ENCODE measurements at regions not wholly inside any gene's neighbourhood (a gene's known extent, or its start where the extent isn't known, plus 50 kb on each side); places are given as distances from the start of the nearest gene placed in this dataset.

GRCh38 chr3:87503900-87504498, 227.6 kb upstream of the POU1F1 start:
- TF ChIP-seq CTCF (conservative IDR thresholded peaks at IDR 0.05; ENCODE audit: low read depth, low read length) (peak; percentile 81), POLR2A (IDR thresholded peaks at IDR 0.05; ENCODE audit: low read depth, low read length) (no peak), RAD21 (IDR thresholded peaks at IDR 0.05; ENCODE audit: low read length) (peak; percentile 70), CEBPB (IDR thresholded peaks at IDR 0.05; ENCODE audit: low read depth, low read length) (no peak), RFX5 (IDR thresholded peaks at IDR 0.05; ENCODE audit: low read depth, low read length) (no peak), SMC3 (IDR thresholded peaks at IDR 0.05; ENCODE audit: low read depth, low read length) (peak; percentile 64), MXI1 (IDR thresholded peaks at IDR 0.05; ENCODE audit: borderline replicate concordance, low read depth, low read length) (no peak), MAZ (IDR thresholded peaks at IDR 0.05; ENCODE audit: borderline replicate concordance, low read depth, low read length) (no peak), ELK1 (IDR thresholded peaks at IDR 0.05; ENCODE audit: borderline replicate concordance, low read depth, low read length) (no peak), USF2 (IDR thresholded peaks at IDR 0.05; ENCODE audit: low read depth, low read length) (no peak), MAFK (IDR thresholded peaks at IDR 0.05; ENCODE audit: low read depth, low read length) (no peak)

Data from IMR-90 (cell line).